ENCODE measurements at regions not wholly inside any gene's neighbourhood (a gene's known extent, or its start where the extent isn't known, plus 50 kb on each side); places are given as distances from the start of the nearest gene placed in this dataset.

DNA sequence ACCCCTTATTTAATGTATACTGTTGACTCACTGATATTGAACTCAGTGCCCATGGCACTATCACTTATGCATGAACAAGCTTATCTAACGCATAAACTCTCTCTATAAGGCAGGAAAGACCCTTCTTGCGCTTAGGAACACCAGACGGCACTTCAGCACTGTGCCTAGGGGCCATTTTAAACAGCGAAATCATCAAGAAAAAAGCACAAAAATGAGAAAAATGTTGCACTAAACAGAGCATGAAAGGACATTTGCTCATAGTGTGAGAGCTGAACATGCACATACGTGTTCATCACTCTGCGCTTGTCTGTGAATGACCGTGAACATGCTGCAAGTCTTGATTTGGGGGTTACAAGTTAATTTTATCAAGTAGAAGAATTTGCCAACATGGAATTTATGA is 109.6 kb downstream of the WDR11 start:
- no peak for DNase-seq

DNA sequence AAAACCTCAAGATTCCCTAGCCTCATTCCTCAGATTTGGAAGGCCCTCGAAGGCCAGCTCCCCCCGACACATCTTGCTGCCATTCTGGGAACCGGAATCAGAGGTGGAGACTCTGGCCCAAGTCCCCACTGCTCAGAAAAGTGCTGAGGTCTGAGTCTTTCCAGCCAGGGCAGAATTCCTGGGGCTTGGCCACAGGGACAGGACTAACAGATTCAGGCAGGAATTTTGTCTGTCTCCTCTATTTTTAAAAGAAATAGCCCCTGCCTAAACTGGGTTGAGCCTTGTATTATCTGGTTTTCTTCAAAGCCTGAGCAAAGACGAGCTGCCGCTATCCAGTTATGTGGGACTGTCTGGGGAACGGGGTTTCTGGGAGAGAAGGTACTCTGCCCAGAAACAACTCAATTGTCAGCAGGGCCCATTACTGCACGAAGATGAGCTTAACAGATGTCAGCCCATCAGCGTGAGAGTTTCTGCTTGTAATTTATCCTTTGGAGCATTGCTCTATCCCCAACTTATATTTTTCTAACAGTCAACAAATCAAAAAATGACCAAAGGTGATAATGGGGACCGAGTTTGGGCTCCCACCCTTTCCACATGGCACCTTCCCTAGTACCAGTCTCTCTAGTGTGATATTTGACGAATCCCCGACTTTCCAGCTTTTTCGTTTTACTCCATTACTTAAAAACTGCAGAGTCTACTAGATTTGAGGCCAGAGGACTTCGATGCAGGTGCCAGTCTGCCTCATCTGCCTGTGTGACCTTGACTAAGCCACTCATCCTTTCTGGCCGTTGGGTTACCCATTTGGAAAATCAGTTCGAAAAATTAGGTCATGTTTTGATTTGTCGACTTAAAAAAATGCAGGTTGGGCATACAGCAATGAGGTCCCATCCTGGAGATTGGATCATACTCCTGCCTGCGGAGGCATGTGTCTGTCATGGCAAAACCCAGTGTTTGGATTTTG is 110.9 kb downstream of the WDR11 start:
- no peak for DNase-seq

DNA sequence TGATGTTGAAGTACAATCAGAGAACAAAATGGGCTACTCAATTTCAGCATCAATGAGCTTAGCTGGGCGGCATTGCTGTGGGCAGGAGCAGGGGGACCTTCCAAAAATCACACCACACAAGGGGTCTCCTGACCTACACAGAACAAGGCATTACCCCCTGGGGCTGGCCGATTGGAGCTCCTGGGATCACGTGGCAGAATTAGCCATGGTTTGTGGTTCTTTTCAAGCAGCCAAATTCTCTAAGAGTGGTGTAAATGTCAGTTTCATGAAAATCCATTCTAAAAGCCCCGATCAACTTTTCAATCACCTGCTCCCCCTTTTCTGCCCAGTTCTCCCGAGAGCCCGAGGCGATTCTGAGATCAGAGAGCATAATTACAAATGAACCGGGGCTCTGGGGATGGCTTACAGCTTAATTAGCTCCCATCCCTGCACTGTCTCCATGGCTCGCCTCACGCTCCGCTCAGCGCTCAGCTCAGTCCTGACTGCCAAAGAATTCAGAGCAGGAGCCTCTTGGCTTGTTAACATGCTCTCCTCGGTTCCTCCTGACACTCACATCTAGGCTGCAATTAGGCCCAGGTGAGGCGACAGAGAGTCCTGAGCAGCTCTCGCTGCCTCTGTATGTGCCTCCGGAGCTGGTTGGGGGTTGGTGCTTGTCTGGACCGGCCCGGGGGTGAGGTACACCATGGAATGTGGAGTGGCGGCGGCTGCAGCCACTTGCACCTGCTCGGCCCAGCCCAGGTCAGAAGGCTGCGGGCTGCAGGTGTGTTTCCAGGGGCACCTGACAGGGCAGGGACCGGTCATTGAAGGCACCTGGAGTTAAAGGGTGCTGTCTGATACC is 111.8 kb downstream of the WDR11 start:
- DNase-seq = peak in 14 of 51 donors; percentile 3 to 29 (median 12)

DNA sequence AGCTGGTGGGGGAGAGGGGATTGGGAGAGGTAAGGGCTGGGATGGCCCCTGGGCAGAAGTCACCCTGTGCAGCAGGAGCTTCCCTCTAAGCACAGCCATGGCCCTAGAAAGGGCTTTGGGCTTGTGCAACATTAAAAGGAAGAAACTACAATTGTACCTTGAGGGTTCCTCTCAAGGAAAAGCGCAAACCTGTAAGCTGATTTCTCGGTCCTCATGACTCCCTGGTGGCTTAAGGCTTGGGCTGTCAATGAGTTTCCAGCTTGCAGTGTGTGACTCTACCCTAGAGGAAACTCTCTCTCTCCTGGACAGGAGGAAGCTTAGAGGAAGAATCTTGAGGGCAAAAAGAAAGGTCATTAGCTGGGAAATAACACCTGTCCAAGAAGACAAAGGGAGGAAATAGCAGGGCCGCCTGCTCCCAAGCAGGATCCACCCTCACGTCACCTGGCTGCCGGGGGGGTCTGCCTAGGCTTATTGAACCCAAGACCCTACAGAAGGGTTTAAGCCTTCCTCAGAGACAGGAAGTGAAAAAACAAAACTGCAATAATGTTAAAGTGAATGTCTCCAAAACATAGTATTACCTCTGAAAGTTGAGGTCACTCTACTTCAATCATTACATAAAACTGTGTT is 112.5 kb downstream of the WDR11 start:
- DNase-seq = no peak

DNA sequence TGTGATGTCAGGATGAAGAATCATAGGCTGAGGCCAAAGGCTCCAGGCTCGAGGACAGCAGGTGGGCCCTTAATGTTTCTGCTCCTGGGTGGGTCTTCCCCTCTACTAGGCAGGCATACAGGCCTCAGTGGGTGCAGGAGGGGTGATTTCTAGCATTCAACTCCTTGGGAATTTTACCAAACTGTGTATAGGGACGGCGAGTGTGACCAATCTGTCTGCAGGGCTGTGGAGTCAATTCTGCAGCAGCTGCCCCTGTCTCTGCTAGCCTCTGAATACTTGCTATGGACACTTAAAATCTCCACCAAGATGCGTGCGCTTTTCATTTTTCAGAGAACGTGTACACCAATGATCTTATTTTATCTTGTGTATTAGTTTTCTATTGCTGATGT is 115.5 kb downstream of the WDR11 start:
- no peak for DNase-seq

DNA sequence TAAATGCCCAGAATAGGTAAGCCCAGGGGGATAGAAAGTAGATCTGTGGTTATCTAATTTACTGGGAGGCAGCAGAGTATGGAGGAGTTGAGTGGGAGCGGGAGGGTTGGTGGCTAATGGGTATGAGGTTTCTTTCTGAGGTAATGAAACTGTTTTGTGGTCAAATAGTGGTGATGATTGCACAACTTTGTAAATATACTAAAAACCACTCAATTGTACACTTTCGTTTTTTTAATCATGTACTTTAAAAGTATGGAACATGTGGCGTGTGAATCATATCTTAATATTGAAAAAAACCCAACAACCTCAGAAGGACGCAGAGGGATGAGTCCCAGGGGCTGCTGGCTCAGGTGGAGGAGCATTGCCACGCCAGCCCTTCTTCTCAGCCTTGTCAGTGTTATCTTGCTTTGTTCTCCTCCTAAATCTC is 118.1 kb downstream of the WDR11 start:
- DNase-seq = no peak

DNA sequence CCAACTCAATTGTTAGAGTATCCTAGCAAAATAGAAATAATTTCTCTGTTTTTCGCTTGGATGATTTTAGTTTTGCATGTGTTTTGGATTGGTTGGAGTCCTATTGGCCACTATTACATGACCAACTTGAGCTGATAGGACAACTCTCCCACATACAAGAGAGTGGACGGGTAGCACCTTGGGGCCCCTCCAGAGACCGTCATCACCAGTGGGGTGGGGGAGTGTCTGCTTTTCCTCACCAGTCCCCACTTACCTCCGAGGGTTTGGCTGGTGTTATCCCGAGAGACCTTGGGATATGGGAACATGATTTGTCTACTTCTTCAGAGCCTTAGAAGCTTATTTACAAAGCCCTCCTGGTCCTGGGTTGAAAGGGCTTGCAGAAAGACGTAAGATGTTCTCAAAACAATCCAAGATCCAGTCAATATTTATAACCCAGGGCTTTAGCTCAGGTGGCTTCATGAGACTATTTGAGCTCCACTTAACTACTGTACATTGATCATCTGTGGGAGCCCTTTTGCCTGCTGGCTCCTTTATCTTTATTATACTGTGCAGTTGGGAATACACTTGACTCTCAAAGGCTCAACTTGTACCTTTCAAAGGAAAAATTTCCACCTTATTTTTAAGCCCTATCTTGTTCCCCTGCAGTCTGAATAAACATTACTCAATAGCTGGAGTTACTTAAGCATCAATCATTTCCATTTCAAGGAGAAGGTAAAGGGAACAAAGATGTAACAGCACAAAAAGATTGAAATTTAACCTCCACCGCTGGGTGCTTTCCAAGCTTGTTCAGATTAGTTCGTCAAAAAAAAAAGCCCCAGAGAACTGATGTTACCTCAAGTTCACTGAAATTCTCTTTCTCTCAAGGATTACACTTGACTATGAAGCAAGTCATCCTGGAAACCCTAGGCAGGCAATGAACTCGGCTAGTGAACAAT is 119.7 kb downstream of the WDR11 start:
- DNase-seq = no peak

DNA sequence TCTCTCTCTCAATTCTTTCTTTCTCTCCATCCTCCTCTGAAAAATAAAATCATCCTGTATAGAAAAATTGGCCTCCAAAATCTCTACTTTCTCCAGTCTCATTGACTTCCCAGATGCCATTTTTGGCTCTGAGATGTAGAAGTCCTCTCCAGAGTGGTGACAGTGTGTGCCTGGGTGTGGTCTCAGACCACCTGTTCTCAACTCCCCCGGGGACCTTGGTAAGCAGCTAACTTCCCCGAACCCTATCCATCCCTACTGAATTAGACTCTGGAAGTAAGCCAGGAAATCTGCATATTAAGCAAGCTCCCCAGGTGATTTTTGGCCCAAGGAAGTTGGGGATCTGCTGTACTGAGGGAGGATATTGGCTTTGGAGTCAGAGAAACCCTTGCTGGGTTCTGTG is 120.5 kb downstream of the WDR11 start:
- no peak for DNase-seq

DNA sequence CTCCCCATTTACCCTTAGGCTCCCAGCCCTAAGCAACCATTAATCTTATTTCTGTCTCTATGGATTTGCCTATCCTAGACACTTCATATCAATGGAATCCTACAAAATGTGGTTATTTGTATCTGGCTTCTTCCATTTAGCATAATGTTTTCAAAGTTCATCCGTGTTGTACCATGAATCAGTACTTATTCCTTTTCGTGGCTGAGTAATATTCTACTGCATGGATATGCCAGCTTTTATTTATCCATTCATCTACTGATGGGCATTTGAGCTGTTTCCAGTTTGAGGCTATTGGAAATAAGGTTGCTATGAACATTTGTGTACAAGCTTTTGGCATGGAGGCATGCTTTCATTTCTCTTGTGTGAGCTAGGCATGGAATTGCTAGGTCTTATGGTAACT is 121.1 kb downstream of the WDR11 start:
- DNase-seq = no peak

DNA sequence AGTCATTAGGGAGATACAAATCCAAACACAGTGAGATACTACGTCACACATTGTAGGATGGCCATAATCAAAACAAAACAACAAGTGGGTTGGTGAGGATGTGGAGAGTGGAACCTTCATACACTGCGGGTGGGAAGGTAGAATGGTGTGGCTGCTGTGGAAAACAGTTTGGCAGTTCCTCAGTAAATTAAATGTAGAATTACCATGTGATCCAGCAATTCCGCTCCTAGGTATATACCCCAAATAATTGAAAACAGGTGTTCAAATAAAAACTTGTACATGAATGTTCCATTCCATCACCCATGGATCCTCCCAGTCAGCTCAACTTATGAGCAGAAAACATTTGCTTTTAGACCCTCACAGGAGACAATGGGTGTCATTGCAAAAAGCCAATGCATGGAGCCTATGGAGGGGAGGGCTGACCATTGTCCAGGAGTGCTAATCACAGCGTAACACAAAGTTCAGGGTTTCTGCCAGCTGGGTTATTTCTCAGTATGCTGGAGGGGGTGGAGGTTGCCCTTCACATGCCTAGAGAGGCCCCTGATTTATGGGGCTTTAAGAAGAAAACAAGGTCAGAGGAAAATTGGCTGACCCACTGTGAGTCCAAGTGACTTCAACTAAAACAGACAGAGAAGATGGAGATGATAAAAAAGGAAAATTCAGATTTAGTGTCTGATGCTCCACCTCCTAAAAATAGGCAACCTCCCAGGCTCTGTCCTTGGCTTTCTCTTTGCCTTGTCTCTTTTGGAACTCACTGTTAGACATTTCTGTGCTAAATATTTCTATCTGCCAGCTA is 124.1 kb downstream of the WDR11 start:
- DNase-seq = no peak

DNA sequence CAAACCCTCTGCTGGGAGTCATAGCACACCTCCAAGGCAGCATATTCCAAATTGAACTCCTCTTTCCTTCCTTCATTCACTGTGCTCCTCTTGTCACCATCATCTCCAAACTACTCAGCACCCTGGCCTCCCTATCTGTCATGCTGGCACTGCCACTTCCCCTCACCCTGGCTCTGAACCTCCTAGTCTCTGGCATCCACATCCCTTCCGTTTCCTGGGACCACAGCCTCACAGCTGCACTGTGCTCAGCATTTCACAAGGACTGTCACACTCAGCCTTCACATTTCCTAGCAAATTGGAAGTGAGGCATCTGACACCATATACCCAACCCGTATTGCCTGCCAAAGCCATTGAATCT is 124.7 kb downstream of the WDR11 start:
- DNase-seq = no peak

DNA sequence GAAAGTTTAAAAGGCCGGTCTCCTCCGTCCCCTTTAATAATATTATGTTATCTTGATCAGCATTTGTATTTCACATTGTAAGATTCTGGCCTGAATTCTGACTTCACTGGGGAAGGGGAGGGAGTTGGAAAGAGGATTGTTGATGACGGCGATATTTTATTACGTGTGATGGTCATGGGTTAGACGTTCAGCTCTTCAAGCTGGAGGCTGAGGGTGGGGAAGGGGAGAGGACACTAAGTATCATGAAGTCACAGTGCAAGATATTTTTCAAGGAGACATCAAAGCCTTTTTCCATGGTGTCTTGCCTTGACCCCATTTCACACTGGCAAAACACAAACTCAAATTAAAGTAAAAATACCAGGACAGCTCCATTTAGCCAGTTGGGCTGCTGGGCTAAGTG is 126.7 kb downstream of the WDR11 start:
- no peak for DNase-seq

DNA sequence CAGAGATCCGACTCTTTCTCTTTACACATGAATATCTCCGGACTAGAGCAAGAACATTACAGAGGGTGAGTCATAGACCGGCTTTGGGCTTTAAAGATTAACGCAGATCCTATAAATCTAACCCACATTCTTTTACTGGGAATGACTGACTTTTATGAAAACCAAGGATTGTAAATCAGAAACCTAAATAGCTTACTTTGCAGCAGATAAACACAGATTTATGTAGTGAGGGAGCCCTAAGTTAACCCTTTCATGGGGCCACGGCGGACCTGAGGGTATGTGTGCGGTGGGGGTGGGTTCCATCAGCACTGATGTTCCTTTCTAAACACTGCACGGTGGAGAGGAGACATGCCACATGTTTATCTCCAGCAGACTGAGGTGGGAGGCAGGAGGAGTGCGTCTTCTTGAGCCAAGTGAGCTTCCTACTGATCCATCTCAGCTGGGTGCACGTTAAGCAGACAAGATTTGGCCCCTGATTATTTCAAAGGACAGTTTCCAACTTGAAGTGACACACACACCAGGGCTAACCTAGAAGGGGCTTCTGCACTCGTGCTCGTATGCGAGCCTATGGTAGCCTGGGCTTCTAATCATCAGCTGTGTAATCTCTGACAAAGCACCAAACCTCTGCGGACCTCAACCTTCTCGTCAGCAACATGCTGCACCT is 127.6 kb downstream of the WDR11 start:
- no peak for DNase-seq

DNA sequence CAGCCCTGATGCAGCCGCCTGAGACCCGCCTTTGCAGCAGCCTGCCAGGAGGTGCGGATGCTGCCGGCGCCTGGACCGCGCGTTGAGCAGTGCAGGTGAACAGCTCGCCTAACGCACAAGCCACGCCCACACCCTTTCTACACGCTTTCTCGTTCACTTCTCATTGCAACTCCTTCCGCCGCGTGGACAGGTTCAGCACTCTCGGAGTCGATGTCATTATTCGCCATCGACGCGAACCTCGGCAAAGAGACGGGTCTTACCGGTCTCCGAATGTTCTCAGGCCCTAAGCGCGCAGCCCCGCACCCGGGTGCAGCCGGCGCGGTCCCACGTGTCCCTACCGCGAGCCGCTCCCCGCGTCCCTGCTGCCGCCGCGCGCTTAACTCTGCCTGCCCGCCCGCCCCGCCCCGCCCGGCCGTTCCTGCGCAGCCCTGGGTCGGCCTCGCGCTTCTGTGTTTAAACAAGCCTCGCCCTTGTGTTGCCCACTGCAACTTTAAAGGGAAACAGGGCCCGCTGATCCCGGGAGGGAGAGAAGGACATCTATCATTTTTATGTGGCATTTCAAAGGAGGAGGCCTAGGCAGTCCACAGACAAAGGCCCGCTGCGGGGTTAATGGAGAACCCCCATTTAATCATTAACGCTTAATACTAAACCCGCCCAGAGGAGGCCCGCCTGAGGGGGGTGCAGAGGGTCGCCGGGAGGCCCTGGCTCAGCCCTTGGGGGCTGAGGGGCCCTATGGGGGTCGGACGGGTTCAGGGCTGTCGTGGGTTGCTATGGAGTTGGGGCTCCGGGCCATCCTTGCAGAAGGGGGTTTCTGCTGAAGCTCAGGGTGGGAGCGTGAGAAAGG is 128.5 kb downstream of the WDR11 start:
- peak in 20 of 51 donors; percentile 6 to 52 (median 28) for DNase-seq

DNA sequence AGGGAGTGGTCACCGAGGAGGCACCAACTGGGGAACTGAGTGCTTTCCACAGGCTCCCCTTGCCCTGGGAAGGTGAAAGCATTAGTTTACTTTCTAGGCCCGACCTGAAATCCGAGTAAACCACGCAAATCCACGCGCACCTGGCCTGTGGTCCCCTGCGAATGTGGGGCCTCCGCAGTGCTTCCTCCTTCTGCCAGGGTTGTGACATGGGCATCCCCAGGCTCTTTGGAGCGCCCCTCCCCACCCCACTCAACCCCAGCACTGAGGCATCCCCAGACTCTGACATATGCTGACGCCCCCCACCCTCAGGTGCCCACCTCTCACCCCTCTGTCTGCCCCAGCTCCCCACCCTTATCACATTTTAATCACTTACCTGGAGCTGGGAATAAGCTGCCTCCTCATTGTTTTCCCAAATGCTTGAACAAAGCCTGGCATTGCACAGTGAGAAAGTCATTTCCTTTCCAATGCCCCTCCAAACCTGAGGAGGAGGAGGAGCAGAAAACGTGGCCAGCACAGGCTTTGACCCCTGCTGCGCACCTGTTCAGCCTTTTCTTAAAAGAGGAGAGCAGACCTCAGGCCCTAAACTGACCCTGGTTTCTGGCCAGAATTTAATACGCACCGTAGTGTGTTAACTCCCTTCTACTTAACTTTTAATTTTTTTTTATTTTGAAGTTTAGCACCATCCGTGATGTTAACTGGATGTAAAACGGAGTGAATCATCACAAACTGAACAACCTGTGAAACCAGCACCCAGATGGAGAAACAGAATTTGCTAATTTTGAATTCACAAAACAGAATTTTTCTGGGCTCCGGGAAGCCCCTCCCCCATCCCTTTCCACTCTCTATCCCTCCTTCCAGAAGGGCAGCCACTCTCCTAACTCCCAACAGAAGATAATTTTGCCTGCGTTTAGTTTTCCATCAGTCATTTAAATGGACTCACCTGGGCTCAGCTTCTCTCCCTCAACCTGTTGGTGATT is 129.4 kb downstream of the WDR11 start:
- DNase-seq = no peak

DNA sequence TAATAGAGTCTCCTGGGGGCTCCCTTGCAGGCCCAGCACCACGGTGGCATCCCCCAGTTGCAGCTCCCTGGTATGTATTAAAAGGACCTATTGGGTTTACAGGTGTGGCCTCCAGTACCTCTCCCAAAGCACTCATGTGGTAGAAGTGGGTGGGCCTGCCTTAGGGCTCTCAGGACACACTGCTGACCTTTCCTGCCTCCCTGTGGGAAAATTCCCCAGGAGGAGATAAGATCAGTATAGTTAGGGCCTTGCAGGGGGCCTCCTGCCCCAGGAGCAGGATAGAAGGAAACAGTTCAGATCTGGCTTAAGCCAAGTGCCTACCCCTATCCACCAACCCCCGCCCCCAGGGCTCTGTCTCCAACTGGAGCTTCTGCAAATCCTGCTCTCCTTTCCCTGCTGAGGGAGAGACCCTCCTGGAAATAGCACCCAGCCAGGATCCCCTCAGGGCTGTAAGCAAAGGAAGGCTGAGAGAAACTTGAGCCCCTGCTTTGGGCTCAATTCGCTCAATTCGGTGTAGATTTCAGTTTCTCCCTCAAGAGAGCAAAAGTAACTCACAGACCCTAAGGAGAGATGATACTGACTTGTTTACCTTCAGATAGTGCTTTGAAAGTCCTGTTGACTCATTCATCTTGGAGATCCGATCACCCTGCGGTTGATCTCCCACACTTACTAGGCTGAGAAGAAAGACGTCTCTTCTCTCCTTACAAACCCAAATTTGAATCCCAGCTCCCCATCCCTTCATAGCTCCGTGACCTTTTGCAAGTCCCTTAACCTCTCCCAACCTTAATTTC is 130.6 kb downstream of the WDR11 start:
- DNase-seq = no peak
